Skeletal muscle tissue (tissue), 3 donors: ENCODE measurements at regions not wholly inside any gene's neighbourhood (a gene's known extent, or its start where the extent isn't known, plus 50 kb on each side); places are given as distances from the start of the nearest gene placed in this dataset.

ENCODE experiments used
- H3K27ac ChIP-seq: one replicate; pipeline ENCODE4 v1.7.0; 2013; ENCODE audit warnings: mild to moderate bottlenecking, low read depth, low read length, inconsistent platforms
- H3K27me3 ChIP-seq, 3 donors: one replicate each; pipeline ENCODE4 v1.7.0; 2013; ENCODE audit warnings: low read length in 3 of 3; ENCODE audit not compliant: control insufficient read depth in 3 of 3, insufficient read depth in 3 of 3
- H3K36me3 ChIP-seq, 3 donors: one replicate each; pipeline ENCODE4 v1.7.0; 2013; ENCODE audit warnings: low read length in 3 of 3; ENCODE audit not compliant: control insufficient read depth in 3 of 3, insufficient read depth in 3 of 3
- H3K4me1 ChIP-seq, 3 donors: one replicate each; pipeline ENCODE4 v1.7.0; 2013; ENCODE audit warnings: low read length in 3 of 3, mild to moderate bottlenecking in 3 of 3; ENCODE audit not compliant: control insufficient read depth in 3 of 3, insufficient read depth in 3 of 3
- H3K4me3 ChIP-seq, 3 donors: one replicate each; pipeline ENCODE4 v1.7.0; 2013; ENCODE audit warnings: low read length in 3 of 3
- H3K9ac ChIP-seq, 3 donors: one replicate each; pipeline ENCODE4 v1.7.0; 2013; ENCODE audit warnings: low read length in 3 of 3, mild to moderate bottlenecking in 3 of 3, moderate library complexity in 2 of 3, low read depth in 1 of 3
- H3K9me3 ChIP-seq, 3 donors: one replicate each; pipeline ENCODE4 v1.7.0; 2013; ENCODE audit warnings: low read length in 3 of 3; ENCODE audit not compliant: control insufficient read depth in 3 of 3
- donor health status: Osteomylitis.

DNA sequence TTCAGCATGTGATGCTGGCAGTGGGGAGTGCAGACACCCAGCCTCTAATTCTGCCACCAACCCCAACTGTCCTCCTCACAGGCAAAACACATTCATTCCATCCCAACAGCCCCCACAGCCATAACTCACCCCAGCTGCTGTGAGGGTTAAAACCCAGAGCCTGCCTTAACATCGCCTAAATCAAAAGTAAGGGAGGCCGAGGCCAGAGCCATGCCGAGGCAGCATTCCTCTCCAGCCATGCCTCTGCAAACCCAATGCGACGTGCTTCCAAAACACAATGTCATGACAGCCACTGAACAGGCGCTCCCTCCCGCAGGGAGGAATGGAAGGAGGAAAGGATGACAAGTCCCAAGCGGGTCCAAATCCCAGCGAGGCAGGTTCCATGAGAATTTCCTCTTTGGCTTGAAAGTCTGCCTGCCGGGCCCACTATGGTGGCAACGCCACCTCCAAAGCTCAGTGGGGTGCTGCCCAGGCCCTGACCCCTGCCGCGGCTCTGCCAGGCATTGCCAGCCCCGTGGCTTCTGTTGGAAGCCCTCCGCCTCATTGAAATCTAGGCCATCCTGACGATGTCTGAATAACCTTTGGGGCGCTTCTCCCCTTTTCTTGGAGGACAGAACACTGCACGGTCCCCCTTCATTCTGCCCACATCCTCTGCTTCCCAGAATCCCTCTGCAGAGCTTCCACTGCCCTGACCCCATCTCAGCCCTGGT, 472.3 kb downstream of the BRD1 start:
- peaks cover 7 to 50% (median 10%) of the 10 kb centered on the region in 3 donors for H3K27me3 ChIP-seq

DNA sequence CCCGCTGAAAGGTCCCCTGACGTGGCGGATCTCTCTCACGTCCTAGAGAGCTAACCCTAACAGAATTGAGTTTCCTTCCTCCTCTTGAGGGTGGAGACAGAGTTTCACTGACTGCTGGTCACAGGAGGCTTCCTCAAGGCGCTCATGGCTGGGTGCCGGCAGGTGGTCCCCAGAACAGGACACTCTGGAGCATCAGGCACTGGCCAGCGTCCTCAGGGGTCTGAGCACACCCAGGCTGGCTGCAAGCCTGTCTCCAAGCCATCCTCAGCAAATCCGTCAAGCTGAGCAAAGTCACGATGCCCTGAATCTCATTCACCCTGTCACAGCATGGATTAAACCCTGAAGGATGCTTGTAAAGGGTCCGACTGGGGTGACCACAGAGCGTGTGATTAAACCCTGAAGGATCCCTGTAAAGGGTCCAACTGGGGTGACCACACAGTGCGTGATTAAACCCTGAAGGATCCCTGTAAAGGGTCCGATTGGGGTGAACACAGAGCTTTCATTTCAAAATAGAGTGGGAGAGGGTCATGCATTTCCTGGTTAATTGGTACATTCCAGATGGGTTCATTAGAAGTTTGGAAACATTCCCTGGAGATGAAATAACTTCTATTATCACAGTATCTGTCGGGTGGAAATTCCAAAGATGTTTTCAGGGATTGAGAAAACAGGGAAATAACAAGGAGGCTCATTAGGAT, 473.0 kb downstream of the BRD1 start:
- H3K36me3 ChIP-seq: no peaks in the 10 kb centered on the region
- H3K9ac ChIP-seq: no peak overlapping the region
- H3K4me1 ChIP-seq: no peaks in the 10 kb centered on the region
- peaks cover 7 to 56% (median 10%) of the 10 kb centered on the region in 3 donors for H3K27me3 ChIP-seq
- H3K27ac ChIP-seq: no peak overlapping the region
- H3K9me3 ChIP-seq: no peaks in the 10 kb centered on the region
- H3K4me3 ChIP-seq: no peak overlapping the region

More for the DNA sequence above, 472.3 kb downstream of the BRD1 start:
- Histone ChIP-seq H3K9ac (no peak overlapping the region), H3K4me3 (no peak overlapping the region), H3K27ac (no peak overlapping the region), H3K36me3 (no peaks in the 10 kb centered on the region), H3K9me3 (no peaks in the 10 kb centered on the region), H3K4me1 (no peaks in the 10 kb centered on the region)

DNA sequence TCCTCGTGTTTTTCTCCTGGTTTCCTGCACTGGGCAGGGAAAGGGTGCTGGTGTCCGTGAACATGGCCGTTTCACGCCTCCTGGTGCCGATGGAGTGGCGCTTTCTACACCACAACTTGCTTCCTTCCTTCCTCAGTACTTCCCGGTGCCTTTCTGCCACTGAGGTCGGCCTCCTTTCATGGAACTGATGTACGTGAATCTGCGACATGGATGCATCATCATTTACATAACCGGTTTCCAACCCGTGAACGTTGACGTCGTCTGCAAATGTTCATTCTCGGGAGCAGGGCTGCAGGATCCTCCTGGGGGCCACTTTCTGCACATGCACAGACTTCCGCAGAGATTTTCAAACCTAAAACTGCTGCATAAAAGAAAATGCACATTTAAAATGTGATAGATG, 474.4 kb downstream of the BRD1 start:
- Histone ChIP-seq H3K27me3 (peaks cover 7 to 57% (median 10%) of the 10 kb centered on the region in 3 donors), H3K4me3 (no peak overlapping the region), H3K9ac (no peak overlapping the region), H3K4me1 (no peaks in the 10 kb centered on the region), H3K9me3 (peaks cover 0 to 2% (median 0%) of the 10 kb centered on the region in 3 donors), H3K36me3 (no peaks in the 10 kb centered on the region), H3K27ac (no peak overlapping the region)

DNA sequence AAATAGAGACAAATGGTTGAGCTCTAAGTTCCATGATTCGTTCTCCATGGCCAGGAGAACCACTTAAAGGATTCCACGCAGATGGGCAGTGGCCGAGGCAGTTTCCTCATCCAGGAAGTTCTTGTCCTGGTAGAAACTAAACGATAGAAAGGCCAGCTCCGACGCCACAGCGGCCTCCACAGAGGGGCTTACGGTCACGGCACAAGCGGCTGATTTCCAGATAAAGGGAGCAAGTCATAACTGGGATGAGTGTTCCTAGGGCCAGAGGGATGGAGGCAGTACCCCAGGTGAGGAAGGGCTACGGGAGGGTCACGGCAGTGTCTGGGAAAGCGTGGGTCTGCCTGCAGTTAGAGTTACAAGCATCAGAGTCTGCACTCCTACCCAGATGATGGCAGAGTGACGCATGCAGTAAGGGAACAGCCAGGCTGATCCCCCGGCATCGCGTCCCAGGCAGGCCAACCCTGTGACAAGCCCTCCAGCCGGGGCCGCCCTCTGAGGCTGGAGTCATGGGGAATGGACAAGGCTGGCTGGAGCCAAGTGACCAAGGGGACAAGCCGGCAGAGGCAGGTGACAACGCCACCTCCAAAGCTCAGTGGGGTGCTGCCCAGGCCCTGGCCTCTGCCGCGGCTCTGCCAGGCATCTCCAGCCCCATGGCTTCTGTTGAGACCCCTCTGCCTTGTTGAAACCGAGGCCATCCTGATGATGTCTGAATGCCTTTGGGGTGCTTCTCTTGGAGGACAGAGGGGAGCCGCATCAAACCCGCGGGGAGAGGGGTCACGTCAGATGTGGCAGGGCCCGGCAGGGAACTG, 475.1 kb downstream of the BRD1 start:
- H3K27me3 ChIP-seq: peaks cover 7 to 53% (median 10%) of the 10 kb centered on the region in 3 donors
- no peak overlapping the region for H3K9ac ChIP-seq
- H3K4me3 ChIP-seq: no peak overlapping the region

DNA sequence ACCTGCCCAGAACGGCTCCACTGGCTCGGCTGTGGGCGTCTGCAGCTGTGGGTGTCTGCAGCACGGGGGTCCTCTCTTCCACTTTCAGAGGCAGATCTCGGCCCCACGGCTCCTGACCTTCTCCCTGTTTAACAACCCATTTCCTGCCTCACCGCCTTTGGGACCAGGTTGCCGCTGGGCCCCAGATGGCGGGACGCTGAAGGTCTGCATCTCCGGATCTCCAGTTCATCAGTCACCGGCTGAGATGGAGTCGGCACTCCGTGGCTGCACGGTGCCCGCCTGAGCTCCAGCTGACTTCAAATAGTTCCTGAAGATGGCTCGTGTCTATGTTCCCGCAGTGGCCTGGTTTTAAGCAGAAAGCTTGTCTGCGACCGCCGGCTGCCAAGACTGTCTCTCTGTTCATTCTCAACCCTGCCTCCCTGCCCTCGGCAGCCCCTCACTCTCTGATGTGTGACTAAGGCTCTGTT, 475.9 kb downstream of the BRD1 start:
- Histone ChIP-seq H3K4me1 (no peaks in the 10 kb centered on the region), H3K4me3 (no peak overlapping the region), H3K27ac (no peak overlapping the region), H3K27me3 (peaks cover 7 to 51% (median 10%) of the 10 kb centered on the region in 3 donors), H3K36me3 (no peaks in the 10 kb centered on the region), H3K9ac (no peak overlapping the region), H3K9me3 (peaks cover 0 to 2% (median 0%) of the 10 kb centered on the region in 3 donors)

More for the DNA sequence above, 475.1 kb downstream of the BRD1 start:
- peaks cover 0 to 2% (median 0%) of the 10 kb centered on the region in 3 donors for H3K9me3 ChIP-seq
- no peaks in the 10 kb centered on the region for H3K4me1 ChIP-seq
- H3K36me3 ChIP-seq: no peaks in the 10 kb centered on the region
- no peak overlapping the region for H3K27ac ChIP-seq

DNA sequence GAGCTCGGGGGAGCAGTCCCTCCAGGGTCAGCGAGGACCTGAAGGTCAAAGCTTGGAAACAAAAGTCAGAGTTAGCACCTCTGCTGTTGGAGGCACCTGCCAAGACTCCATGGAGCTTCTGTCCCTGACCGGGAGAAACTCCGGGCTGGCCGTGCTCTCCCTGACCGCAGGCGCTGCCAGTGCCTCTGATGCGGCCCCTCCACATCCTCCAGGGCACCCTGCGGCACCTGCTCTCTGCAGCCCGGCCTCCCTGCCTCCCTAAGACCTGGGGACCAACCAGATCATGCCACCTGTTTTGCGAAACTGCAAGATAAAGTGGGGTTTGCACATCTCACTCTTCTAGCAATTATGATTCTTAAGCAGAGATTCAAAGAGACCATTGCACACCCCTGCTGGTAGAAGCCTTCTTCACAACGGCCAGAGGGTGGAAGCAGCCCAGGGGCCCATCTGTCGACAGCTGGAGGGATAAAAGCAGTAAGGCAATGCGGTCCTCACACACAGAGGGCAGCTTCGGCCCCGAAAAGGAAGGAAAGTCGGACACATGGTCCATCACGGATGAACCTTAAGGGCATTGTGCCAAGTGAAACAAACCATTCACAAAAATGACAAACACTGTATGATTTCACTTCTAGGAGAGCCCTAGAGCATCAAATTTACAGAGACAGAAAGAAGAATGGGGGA, 477.1 kb downstream of the BRD1 start:
- H3K9ac ChIP-seq: no peak overlapping the region
- peaks cover 7 to 56% (median 10%) of the 10 kb centered on the region in 3 donors for H3K27me3 ChIP-seq
- H3K4me1 ChIP-seq: no peaks in the 10 kb centered on the region
- H3K9me3 ChIP-seq: peaks cover 0 to 2% (median 0%) of the 10 kb centered on the region in 3 donors
- H3K4me3 ChIP-seq: no peak overlapping the region
- H3K36me3 ChIP-seq: no peaks in the 10 kb centered on the region
- no peak overlapping the region for H3K27ac ChIP-seq

DNA sequence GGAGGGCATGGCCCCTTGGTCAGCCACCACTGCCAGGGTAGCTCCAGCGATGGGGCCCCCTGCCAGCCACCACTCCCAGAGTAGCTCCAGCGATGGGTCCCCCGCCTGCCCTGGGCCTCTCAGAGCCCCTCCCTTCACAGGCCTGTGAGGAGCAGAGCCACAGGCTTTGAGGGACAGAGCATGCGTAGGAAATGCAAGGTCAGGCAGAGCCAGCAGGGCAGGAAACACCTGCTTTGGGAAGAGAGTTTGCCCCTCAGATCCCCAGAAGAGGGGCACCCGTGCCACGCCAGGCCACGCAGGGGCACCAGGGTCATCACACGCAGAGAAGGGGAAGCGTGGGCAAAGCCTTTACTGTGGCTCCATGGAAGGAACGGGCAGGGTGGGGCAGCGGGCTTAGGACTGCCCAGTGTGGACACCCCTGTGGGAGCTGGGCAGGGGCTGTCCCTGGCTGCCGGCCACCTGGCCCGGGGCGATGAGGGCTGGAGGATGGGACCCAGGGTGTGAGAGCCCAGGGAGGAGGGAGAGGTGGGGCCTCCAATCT, 477.8 kb downstream of the BRD1 start:
- Histone ChIP-seq H3K9me3 (peaks cover 0 to 2% (median 0%) of the 10 kb centered on the region in 3 donors), H3K36me3 (no peaks in the 10 kb centered on the region), H3K4me1 (no peaks in the 10 kb centered on the region), H3K27ac (no peak overlapping the region), H3K27me3 (peaks cover 7 to 52% (median 10%) of the 10 kb centered on the region in 3 donors), H3K9ac (no peak overlapping the region), H3K4me3 (no peak overlapping the region)

DNA sequence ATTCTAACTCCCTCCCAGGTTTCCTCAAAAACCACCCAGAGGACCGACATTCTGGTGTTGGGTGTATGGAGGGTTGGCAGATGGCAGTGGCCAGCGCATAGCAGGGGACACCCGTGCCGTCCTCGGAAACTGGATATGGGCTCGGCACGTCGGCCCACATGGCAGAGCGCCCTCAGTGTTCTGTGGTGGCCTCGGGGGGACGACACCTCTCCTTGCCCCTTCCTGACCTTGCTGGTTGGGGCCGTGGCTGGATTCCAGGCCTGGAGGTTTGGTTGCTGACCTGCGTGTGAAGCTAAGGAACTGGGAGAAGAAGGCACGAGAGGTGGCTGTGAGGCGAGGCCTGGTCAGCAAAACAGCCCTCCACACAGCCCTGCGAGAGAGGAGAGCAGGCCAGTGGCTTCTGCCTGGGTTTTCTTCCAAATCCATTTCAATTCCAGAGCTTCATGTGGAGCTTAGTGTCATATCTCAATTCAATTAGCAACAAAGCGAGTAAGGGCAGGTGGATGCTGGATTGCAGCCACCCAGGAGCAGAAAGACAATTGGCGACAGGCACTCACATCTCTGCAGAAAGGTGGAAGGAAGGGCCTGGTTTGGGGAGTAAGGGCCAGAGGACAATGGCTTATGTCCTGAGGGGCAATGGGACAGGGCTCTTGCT, 478.4 kb downstream of the BRD1 start:
- no peak overlapping the region for H3K27ac ChIP-seq
- H3K36me3 ChIP-seq: no peaks in the 10 kb centered on the region
- H3K4me1 ChIP-seq: no peaks in the 10 kb centered on the region
- no peak overlapping the region for H3K4me3 ChIP-seq
- H3K27me3 ChIP-seq: peaks cover 6 to 48% (median 7%) of the 10 kb centered on the region in 3 donors
- H3K9ac ChIP-seq: no peak overlapping the region
- peaks cover 0 to 2% (median 0%) of the 10 kb centered on the region in 3 donors for H3K9me3 ChIP-seq

DNA sequence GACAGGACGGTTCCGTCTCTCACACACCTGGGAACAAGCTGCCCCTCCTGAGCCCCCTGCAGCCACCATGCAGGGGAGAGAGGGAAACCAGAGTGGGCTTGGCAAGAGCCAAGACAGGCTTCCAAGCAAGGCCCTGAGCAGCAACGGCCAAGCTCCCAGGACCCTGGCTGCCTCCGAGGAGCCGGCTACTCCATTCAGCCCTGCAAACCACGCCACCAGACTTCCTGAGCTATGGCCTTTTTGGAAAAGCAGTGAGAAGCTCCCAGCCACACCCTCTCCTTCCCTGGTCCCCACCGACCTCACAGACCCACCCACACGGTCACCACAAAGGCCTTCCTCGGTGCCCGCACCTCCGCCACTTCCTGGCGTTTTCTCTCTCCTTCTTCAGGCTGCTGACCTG, 479.0 kb downstream of the BRD1 start:
- Histone ChIP-seq H3K4me1 (no peaks in the 10 kb centered on the region), H3K27me3 (peaks cover 5 to 50% (median 7%) of the 10 kb centered on the region in 3 donors), H3K9me3 (peaks cover 0 to 2% (median 0%) of the 10 kb centered on the region in 3 donors), H3K27ac (no peak overlapping the region), H3K36me3 (no peaks in the 10 kb centered on the region), H3K9ac (no peak overlapping the region), H3K4me3 (no peak overlapping the region)
